GM23248 (cell line): ENCODE measurements at regions not wholly inside any gene's neighbourhood (a gene's known extent, or its start where the extent isn't known, plus 50 kb on each side); places are given as distances from the start of the nearest gene placed in this dataset.

ENCODE experiments used
- DNase-seq: peaks from one replicate; pipeline ENCODE4 v3.0.0-alpha.2; 2015
- H2AFZ ChIP-seq: fragments of 200-600 bp; sonication (generic); 2 replicates; pipeline ENCODE4 v1.6.1; 2016; ENCODE audit warnings: antibody characterized with exemption
- H3F3A ChIP-seq: fragments of 200-600 bp; sonication (generic); 2 replicates; pipeline ENCODE4 v1.6.1; 2016; ENCODE audit warnings: mild to moderate bottlenecking, antibody characterized with exemption, mixed run types; ENCODE audit not compliant: insufficient read depth
- H3K27ac ChIP-seq: fragments of 200-600 bp; sonication (generic); 2 replicates; pipeline ENCODE4 v1.5.1; 2016; ENCODE audit warnings: mild to moderate bottlenecking
- H3K27me3 ChIP-seq: fragments of 200-600 bp; sonication (generic); replicated peaks from 2 replicates; pipeline ENCODE4 v1.6.1; 2016; ENCODE audit warnings: mild to moderate bottlenecking; ENCODE audit not compliant: insufficient read depth
- H3K36me3 ChIP-seq: fragments of 200-600 bp; sonication (generic); 2 replicates; pipeline ENCODE4 v1.6.1; 2016; ENCODE audit warnings: low read depth, mild to moderate bottlenecking
- H3K4me1 ChIP-seq: fragments of 200-600 bp; sonication (generic); 2 replicates; pipeline ENCODE4 v1.6.1; 2016; ENCODE audit warnings: mild to moderate bottlenecking; ENCODE audit not compliant: insufficient read depth
- H3K4me2 ChIP-seq: fragments of 200-600 bp; sonication (generic); one replicate; pipeline ENCODE4 v1.6.1; 2016; ENCODE audit warnings: mild to moderate bottlenecking; ENCODE audit not compliant: unreplicated experiment
- H3K4me3 ChIP-seq: fragments of 200-600 bp; sonication (generic); 2 replicates; pipeline ENCODE4 v1.5.1; 2016; ENCODE audit warnings: mild to moderate bottlenecking
- H3K79me2 ChIP-seq: fragments of 200-600 bp; sonication (generic); 2 replicates; pipeline ENCODE4 v1.6.1; 2016; ENCODE audit warnings: mild to moderate bottlenecking; ENCODE audit not compliant: insufficient read depth
- H3K9ac ChIP-seq: fragments of 200-600 bp; sonication (generic); 2 replicates; pipeline ENCODE4 v1.6.1; 2016; ENCODE audit warnings: mild to moderate bottlenecking
- H3K9me2 ChIP-seq: fragments of 200-600 bp; sonication (generic); 2 replicates; pipeline ENCODE4 v1.6.1; 2016; ENCODE audit warnings: mixed run types, mild to moderate bottlenecking, moderate library complexity; ENCODE audit not compliant: insufficient read depth
- H3K9me3 ChIP-seq: fragments of 200-600 bp; sonication (generic); one replicate; pipeline ENCODE4 v1.6.1; 2017; ENCODE audit warnings: low read depth
- H4K20me1 ChIP-seq: fragments of 200-600 bp; sonication (generic); 2 replicates; pipeline ENCODE4 v1.6.0; 2016; ENCODE audit not compliant: insufficient read depth
- EZH2 ChIP-seq: fragments of 200-600 bp; sonication (generic); IDR thresholded peaks from 2 replicates; pipeline ENCODE4 v1.6.1; 2018; ENCODE audit warnings: antibody characterized with exemption, mild to moderate bottlenecking; ENCODE audit not compliant: insufficient read depth, poor library complexity, severe bottlenecking
- EZH2phosphoT487 ChIP-seq: fragments of 200-600 bp; sonication (generic); IDR thresholded peaks from 2 replicates; pipeline ENCODE4 v1.6.1; 2018; ENCODE audit warnings: antibody characterized with exemption, moderate library complexity, mild to moderate bottlenecking, low read depth; ENCODE audit not compliant: insufficient read depth
- WGBS, 2 experiments: methylation state at CpG; one replicate each; pipeline ENCODE4 v1.1.6; 2015 to 2017; ENCODE audit warnings: low lambda C conversion rate in 2 of 2, low coverage in 1 of 2; ENCODE audit errors: missing lambda C conversion rate in 2 of 2; 5-methylcytosine and 5-hydroxymethylcytosine counted together
- in situ Hi-C: fragments of 300-500 bp; cut with MboI; formaldehyde crosslinking; loops from 2 replicates; pipeline ENCODE4 v1.15.0; 2020

- Histone ChIP-seq H3F3A (no peaks in the 10 kb centered on the region), H3K4me3 (no peak overlapping the region), H3K9ac (no peak overlapping the region), H3K4me1 (no peaks in the 10 kb centered on the region), H2AFZ (no peak overlapping the region), H3K36me3 (no peaks in the 10 kb centered on the region), H3K79me2 (no peaks in the 10 kb centered on the region), H3K27me3 (no peaks in the 10 kb centered on the region), H3K27ac (no peak overlapping the region), H3K4me2 (no peak overlapping the region), H4K20me1 (no peaks in the 10 kb centered on the region), H3K9me3 (no peaks in the 10 kb centered on the region), H3K9me2 (no peaks in the 10 kb centered on the region)
- no peak for DNase-seq
- TF ChIP-seq EZH2 (no peak), EZH2phosphoT487 (no peak)
- WGBS, 2 experiments: 10 to 11% methylated on average over 1 of the region's 1 CpG
- in situ Hi-C loops: no loop called here
Measured at GRCh38 chrX:149222040-149222439, 283.1 kb downstream of the IDS start.

GRCh38 chrX:149221230-149221629 lies 283.9 kb downstream of the IDS start:
- TF ChIP-seq EZH2phosphoT487 (no peak), EZH2 (no peak)

GRCh38 chrX:149213264-149213663 lies 291.8 kb downstream of the IDS start:
- no peak overlapping the region for H3K4me3 ChIP-seq
- no peaks in the 10 kb centered on the region for H3K36me3 ChIP-seq
- H3K27ac ChIP-seq: no peak overlapping the region
- 0% methylated on average over 1 of the region's 1 CpG for WGBS, 2 experiments
- TF ChIP-seq EZH2 (no peak), EZH2phosphoT487 (no peak)
- no peaks in the 10 kb centered on the region for H3F3A ChIP-seq
- no peak overlapping the region for H3K4me2 ChIP-seq
- no peaks in the 10 kb centered on the region for H3K4me1 ChIP-seq
- in situ Hi-C loops: no loop called here
- no peaks in the 10 kb centered on the region for H3K79me2 ChIP-seq
- no peaks in the 10 kb centered on the region for H3K9me2 ChIP-seq
- no peak overlapping the region for H2AFZ ChIP-seq
- no peaks in the 10 kb centered on the region for H3K9me3 ChIP-seq
- DNase-seq: no peak
- H4K20me1 ChIP-seq: no peaks in the 10 kb centered on the region
- H3K9ac ChIP-seq: no peak overlapping the region
- H3K27me3 ChIP-seq: no peaks in the 10 kb centered on the region

More at GRCh38 chrX:149221230-149221629, 283.9 kb downstream of the IDS start:
- no peaks in the 10 kb centered on the region for H3K9me2 ChIP-seq
- H4K20me1 ChIP-seq: no peaks in the 10 kb centered on the region
- WGBS, 2 experiments: 0 to 1% methylated on average over 6 of the region's 6 CpGs
- H3K4me1 ChIP-seq: no peaks in the 10 kb centered on the region
- in situ Hi-C loops: no loop called here
- H2AFZ ChIP-seq: no peak overlapping the region
- no peak overlapping the region for H3K27ac ChIP-seq
- no peaks in the 10 kb centered on the region for H3K9me3 ChIP-seq
- no peak overlapping the region for H3K4me3 ChIP-seq
- no peaks in the 10 kb centered on the region for H3K27me3 ChIP-seq
- DNase-seq: no peak
- H3F3A ChIP-seq: no peaks in the 10 kb centered on the region
- no peak overlapping the region for H3K4me2 ChIP-seq
- no peak overlapping the region for H3K9ac ChIP-seq
- H3K36me3 ChIP-seq: no peaks in the 10 kb centered on the region
- H3K79me2 ChIP-seq: no peaks in the 10 kb centered on the region

GRCh38 chrX:149208307-149208706 lies 296.8 kb downstream of the IDS start:
- H3K9ac ChIP-seq: no peak overlapping the region
- no peak overlapping the region for H2AFZ ChIP-seq
- 1 to 8% methylated on average over 3 of the region's 3 CpGs for WGBS, 2 experiments
- no peaks in the 10 kb centered on the region for H3K79me2 ChIP-seq
- TF ChIP-seq EZH2phosphoT487: no peak
- no peak for TF ChIP-seq EZH2
- no peak overlapping the region for H3K27ac ChIP-seq
- no peaks in the 10 kb centered on the region for H4K20me1 ChIP-seq
- H3F3A ChIP-seq: no peaks in the 10 kb centered on the region
- H3K4me3 ChIP-seq: no peak overlapping the region
- no peaks in the 10 kb centered on the region for H3K9me2 ChIP-seq
- H3K27me3 ChIP-seq: no peaks in the 10 kb centered on the region
- no peaks in the 10 kb centered on the region for H3K4me1 ChIP-seq
- H3K36me3 ChIP-seq: no peaks in the 10 kb centered on the region
- no peak overlapping the region for H3K4me2 ChIP-seq
- DNase-seq: no peak
- no peaks in the 10 kb centered on the region for H3K9me3 ChIP-seq
- in situ Hi-C loops: no loop called here

GRCh38 chrX:149207518-149207917 lies 297.6 kb downstream of the IDS start:
- H3K79me2 ChIP-seq: no peaks in the 10 kb centered on the region
- no peaks in the 10 kb centered on the region for H3K27me3 ChIP-seq
- H3K4me1 ChIP-seq: no peaks in the 10 kb centered on the region
- no peaks in the 10 kb centered on the region for H3K9me3 ChIP-seq
- in situ Hi-C loops: no loop called here
- TF ChIP-seq EZH2phosphoT487 (no peak), EZH2 (no peak)
- WGBS, 2 experiments: 25 to 37% methylated on average over 3 of the region's 3 CpGs
- H3K4me2 ChIP-seq: no peak overlapping the region
- no peak for DNase-seq
- no peaks in the 10 kb centered on the region for H3F3A ChIP-seq
- H3K36me3 ChIP-seq: no peaks in the 10 kb centered on the region
- no peak overlapping the region for H3K4me3 ChIP-seq
- H4K20me1 ChIP-seq: no peaks in the 10 kb centered on the region
- H2AFZ ChIP-seq: no peak overlapping the region
- no peaks in the 10 kb centered on the region for H3K9me2 ChIP-seq
- no peak overlapping the region for H3K9ac ChIP-seq
- no peak overlapping the region for H3K27ac ChIP-seq
